ENCODE measurements at regions not wholly inside any gene's neighbourhood (a gene's known extent, or its start where the extent isn't known, plus 50 kb on each side); places are given as distances from the start of the nearest gene placed in this dataset.

GRCh38 chr5:107047048-107047447, 623.7 kb downstream of the EFNA5 start:
- TF ChIP-seq CTCF (IDR thresholded peaks at IDR 0.05; ENCODE audit: low read depth, low read length, missing input control) = no peak
- no peak for TF ChIP-seq TAF1 (conservative IDR thresholded peaks at IDR 0.05)
- no peak for TF ChIP-seq RAD21 (IDR thresholded peaks at IDR 0.05)

All from liver (tissue), 3 donors.